Prostate gland (tissue), 2 donors: ENCODE measurements at regions not wholly inside any gene's neighbourhood (a gene's known extent, or its start where the extent isn't known, plus 50 kb on each side); places are given as distances from the start of the nearest gene placed in this dataset.

Experiments
- CTCF ChIP-seq, 4 experiments: fragments of 200-600 bp in 2 of 4; fragments of 450-650 bp in 2 of 4; sonication (generic) in 2 of 4; IDR thresholded peaks; 1 replicate in 3 of 4; 2 replicates in 1 of 4; pipeline ENCODE4 v1.5.1; 2016 to 2019; ENCODE audit warnings: antibody characterized with exemption in 4 of 4, mild to moderate bottlenecking in 2 of 4, moderate library complexity in 2 of 4
- POLR2AphosphoS5 ChIP-seq: sonication (generic); formaldehyde crosslinking; IDR thresholded peaks from one replicate; pipeline ENCODE4 v1.6.1; 2017; ENCODE audit warnings: antibody characterized with exemption

DNA sequence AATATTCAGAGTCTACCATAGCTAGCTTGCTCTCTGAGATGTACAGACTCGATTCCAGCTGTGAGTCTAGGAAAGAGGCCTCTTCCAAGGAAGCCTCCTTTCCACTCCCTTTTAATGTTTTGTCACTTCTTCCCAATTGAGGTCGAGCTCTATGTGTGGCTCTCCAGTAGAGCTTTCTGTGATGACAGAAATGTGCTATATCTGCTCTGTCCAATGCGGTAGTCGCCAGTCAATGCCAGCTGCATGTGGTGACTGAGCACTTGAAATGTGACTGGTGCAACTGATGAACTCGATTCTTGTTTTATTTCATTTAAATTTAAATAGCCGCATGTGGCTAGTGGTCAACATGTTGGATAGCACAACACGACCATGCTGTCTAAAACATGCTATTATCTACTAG is 387.0 kb upstream of the NRP1 start:
- TF ChIP-seq CTCF (IDR thresholded peaks at IDR 0.05) (no peak), POLR2AphosphoS5 (no peak)
